ENCODE measurements at regions not wholly inside any gene's neighbourhood (a gene's known extent, or its start where the extent isn't known, plus 50 kb on each side); places are given as distances from the start of the nearest gene placed in this dataset.

GRCh38 chrX:42129022-42129940 is 205.9 kb upstream of the CASK start (continued):
- TF ChIP-seq CTCF (IDR thresholded peaks at IDR 0.05; ENCODE audit: low read depth, low read length, missing input control) (no peak), GABPA (IDR thresholded peaks at IDR 0.05 in 1 of 2, conservative IDR thresholded peaks at IDR 0.05 in 1 of 2) (no peak), EGR1 (IDR thresholded peaks at IDR 0.05; ENCODE audit: low read depth in 2 of 2) (no peak), FOXA1 (IDR thresholded peaks at IDR 0.05) (no peak), RXRA (IDR thresholded peaks at IDR 0.05) (no peak), HNF4A (conservative IDR thresholded peaks at IDR 0.05) (no peak), RAD21 (IDR thresholded peaks at IDR 0.05) (no peak), HNF4G (IDR thresholded peaks at IDR 0.05) (no peak), FOXA2 (IDR thresholded peaks at IDR 0.05) (no peak), SP1 (IDR thresholded peaks at IDR 0.05) (no peak), YY1 (IDR thresholded peaks at IDR 0.05) (no peak), JUND (IDR thresholded peaks at IDR 0.05) (no peak), NR2F2 (IDR thresholded peaks at IDR 0.05) (no peak)
- TF ChIP-seq, protein P1, sequence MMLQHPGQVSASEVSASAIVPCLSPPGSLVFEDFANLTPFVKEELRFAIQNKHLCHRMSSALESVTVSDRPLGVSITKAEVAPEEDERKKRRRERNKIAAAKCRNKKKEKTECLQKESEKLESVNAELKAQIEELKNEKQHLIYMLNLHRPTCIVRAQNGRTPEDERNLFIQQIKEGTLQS (IDR thresholded peaks at IDR 0.05): no peak

- H3K9me3 ChIP-seq (ENCODE audit: control insufficient read depth in 4 of 4, low read length in 3 of 4): no peaks in the 10 kb centered on the region
- H3K36me3 ChIP-seq (ENCODE audit: control insufficient read depth in 4 of 4, insufficient read depth in 3 of 4, low read depth in 1 of 4, low read length in 3 of 4): no peaks in the 10 kb centered on the region
- TF ChIP-seq GABPA (IDR thresholded peaks at IDR 0.05 in 1 of 2, conservative IDR thresholded peaks at IDR 0.05 in 1 of 2) (no peak), RXRA (IDR thresholded peaks at IDR 0.05) (no peak)
- no peak overlapping the region for H3K4me3 ChIP-seq (ENCODE audit: low read depth in 1 of 3, low read length in 3 of 3)
- no peak overlapping the region for H3K27ac ChIP-seq (ENCODE audit: low read depth in 1 of 2, low read length in 2 of 2)
- no peaks in the 10 kb centered on the region for H3K4me1 ChIP-seq (ENCODE audit: control insufficient read depth in 4 of 4, insufficient read depth in 4 of 4, low read length in 3 of 4)
- no peak overlapping the region for H3K9ac ChIP-seq (ENCODE audit: low read depth in 1 of 2, low read length in 2 of 2)
- no peaks in the 10 kb centered on the region for H3K27me3 ChIP-seq (ENCODE audit: control insufficient read depth in 4 of 4, insufficient read depth in 4 of 4, low read length in 3 of 4)
- 79% methylated on average over 4 of the region's 4 CpGs for WGBS
- DNase-seq (ENCODE audit: low spot score): no peak
Measured at GRCh38 chrX:42128587-42128986, 205.2 kb upstream of the CASK start.

- Histone ChIP-seq H3K9ac (ENCODE audit: low read depth in 1 of 2, low read length in 2 of 2) (no peak overlapping the region), H3K4me3 (ENCODE audit: low read depth in 1 of 3, low read length in 3 of 3) (no peak overlapping the region), H3K36me3 (ENCODE audit: control insufficient read depth in 4 of 4, insufficient read depth in 3 of 4, low read depth in 1 of 4, low read length in 3 of 4) (no peaks in the 10 kb centered on the region), H3K27me3 (ENCODE audit: control insufficient read depth in 4 of 4, insufficient read depth in 4 of 4, low read length in 3 of 4) (no peaks in the 10 kb centered on the region), H3K4me1 (ENCODE audit: control insufficient read depth in 4 of 4, insufficient read depth in 4 of 4, low read length in 3 of 4) (no peaks in the 10 kb centered on the region), H3K9me3 (ENCODE audit: control insufficient read depth in 4 of 4, low read length in 3 of 4) (no peaks in the 10 kb centered on the region), H3K27ac (ENCODE audit: low read depth in 1 of 2, low read length in 2 of 2) (no peak overlapping the region)
- WGBS: 86% methylated on average over 2 of the region's 2 CpGs
- DNase-seq (ENCODE audit: low spot score): no peak
- no peak for TF ChIP-seq ZBTB33 (IDR thresholded peaks at IDR 0.05)
- TF ChIP-seq HNF4G (IDR thresholded peaks at IDR 0.05): no peak
- TF ChIP-seq TAF1 (conservative IDR thresholded peaks at IDR 0.05): no peak
- no peak for TF ChIP-seq NR2F2 (IDR thresholded peaks at IDR 0.05)
- no peak for TF ChIP-seq GABPA (IDR thresholded peaks at IDR 0.05 in 1 of 2, conservative IDR thresholded peaks at IDR 0.05 in 1 of 2)
- no peak for TF ChIP-seq CTCF (IDR thresholded peaks at IDR 0.05; ENCODE audit: low read depth, low read length, missing input control)
- TF ChIP-seq, protein P2, sequence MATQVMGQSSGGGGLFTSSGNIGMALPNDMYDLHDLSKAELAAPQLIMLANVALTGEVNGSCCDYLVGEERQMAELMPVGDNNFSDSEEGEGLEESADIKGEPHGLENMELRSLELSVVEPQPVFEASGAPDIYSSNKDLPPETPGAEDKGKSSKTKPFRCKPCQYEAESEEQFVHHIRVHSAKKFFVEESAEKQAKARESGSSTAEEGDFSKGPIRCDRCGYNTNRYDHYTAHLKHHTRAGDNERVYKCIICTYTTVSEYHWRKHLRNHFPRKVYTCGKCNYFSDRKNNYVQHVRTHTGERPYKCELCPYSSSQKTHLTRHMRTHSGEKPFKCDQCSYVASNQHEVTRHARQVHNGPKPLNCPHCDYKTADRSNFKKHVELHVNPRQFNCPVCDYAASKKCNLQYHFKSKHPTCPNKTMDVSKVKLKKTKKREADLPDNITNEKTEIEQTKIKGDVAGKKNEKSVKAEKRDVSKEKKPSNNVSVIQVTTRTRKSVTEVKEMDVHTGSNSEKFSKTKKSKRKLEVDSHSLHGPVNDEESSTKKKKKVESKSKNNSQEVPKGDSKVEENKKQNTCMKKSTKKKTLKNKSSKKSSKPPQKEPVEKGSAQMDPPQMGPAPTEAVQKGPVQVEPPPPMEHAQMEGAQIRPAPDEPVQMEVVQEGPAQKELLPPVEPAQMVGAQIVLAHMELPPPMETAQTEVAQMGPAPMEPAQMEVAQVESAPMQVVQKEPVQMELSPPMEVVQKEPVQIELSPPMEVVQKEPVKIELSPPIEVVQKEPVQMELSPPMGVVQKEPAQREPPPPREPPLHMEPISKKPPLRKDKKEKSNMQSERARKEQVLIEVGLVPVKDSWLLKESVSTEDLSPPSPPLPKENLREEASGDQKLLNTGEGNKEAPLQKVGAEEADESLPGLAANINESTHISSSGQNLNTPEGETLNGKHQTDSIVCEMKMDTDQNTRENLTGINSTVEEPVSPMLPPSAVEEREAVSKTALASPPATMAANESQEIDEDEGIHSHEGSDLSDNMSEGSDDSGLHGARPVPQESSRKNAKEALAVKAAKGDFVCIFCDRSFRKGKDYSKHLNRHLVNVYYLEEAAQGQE (IDR thresholded peaks at IDR 0.05): no peak
- no peak for TF ChIP-seq FOXA2 (IDR thresholded peaks at IDR 0.05)
- TF ChIP-seq FOXA1 (IDR thresholded peaks at IDR 0.05): no peak
- no peak for TF ChIP-seq RAD21 (IDR thresholded peaks at IDR 0.05)
Measured at GRCh38 chrX:42128020-42128419, 204.7 kb upstream of the CASK start.
